DMS53 treated with DMSO at 0.1 percent for 48 hours (cell line): ENCODE measurements at regions not wholly inside any gene's neighbourhood (a gene's known extent, or its start where the extent isn't known, plus 50 kb on each side); places are given as distances from the start of the nearest gene placed in this dataset.
A peak's percentile ranks its signal among the peaks of the same experiment; 100 is the strongest.
"Not testable (repeated sequence)": the region's sequence is repeated elsewhere in the genome, so short reads cannot be mapped to it uniquely, and the experiment has no call there.

Experiments
- DNase-seq: peaks from one replicate; lab custom pipeline; 2025; ENCODE audit not compliant: unreplicated experiment; lab: John Stamatoyannopoulos, UW

- no peak for DNase-seq
Observed at GRCh38 chr11:39810358-39810757, 1649.1 kb downstream of the LRRC4C start.

DNA sequence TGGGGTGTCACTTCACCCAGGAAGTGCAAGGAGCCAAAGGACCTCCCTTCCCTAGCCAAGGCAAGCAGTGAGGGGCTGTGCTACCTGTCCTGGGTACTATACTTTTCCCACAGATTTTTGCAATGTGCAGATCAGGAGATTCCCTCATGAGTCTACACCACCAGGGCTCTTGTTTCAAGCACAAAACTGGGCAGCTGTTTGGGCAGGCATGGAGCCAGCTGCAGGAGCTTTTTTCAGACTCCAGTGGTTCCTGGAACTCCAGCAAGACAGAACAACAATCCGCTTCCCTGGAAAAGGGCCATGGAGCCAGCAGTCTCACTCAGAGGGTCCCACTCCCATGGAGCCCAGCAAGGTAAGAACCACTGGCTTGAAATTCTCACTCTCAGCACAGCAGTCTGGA, 1649.6 kb downstream of the LRRC4C start:
- no peak for DNase-seq

GRCh38 chr11:39807904-39808303, 1651.5 kb downstream of the LRRC4C start:
- DNase-seq: no peak

- no peak for DNase-seq
Observed at GRCh38 chr11:39806652-39807051, 1652.8 kb downstream of the LRRC4C start.

DNA sequence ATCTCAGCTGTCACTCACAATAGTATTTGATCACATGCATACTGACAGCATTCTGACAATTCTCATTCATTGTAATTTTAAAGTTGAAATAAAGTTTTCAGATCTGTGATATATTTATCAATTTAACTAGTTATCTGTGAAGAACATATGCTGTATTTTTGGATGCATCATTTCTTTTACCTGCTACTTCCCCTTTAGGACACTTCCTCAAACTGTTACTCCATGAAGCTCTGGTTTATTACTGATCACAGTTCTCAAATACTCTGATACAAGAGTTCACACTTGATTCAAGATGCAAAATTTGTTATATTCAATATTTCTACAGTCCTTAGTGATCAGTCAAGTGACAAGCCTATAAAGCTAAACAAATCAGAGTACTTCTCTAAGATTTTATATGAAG, 1655.2 kb downstream of the LRRC4C start:
- DNase-seq: no peak

DNA sequence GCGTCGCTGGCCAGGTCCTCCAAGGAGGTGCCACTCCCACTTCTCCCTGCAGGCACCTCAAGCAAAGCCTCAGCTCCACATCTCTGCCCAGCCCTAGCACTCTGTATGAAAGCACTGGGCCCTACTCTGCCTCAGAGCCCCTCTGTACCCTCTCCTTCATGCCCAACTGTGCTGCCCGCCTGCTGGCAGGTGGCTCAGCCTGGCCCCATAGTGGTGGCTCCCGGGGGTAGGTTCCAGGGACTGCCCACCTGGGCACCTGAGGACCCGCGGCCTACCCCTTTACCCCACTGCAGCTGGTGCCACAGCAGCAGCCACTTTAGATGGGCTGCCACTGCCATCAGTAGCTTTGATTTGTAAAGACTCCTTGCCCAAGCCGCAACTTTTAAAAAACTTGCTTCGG, 1672.8 kb downstream of the LRRC4C start:
- no peak for DNase-seq

- no peak for DNase-seq
Observed at GRCh38 chr11:39786281-39786680, 1673.2 kb downstream of the LRRC4C start.

DNA sequence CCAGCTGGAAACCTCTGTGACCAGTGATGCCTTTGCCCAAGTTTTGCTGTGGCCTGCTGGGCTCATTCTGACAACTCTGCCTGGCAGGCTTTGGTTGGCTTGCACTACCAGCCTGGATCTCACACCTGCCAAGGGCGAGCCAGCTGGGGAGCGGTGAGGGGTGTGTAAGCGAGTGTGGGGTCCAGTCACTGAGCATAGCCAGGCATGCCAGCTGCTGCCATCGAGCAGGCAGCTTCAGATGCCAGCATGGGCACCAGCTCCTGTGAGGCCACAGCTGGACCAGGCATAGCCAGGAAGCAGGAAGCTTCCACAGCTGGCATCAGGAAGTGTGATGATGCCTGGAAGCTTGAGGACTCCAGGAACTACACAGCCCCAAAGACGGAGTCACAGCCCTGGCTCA, 1674.6 kb downstream of the LRRC4C start:
- no peak for DNase-seq

- DNase-seq: no peak
Observed at GRCh38 chr11:39780131-39780530, 1679.3 kb downstream of the LRRC4C start.

GRCh38 chr11:39777035-39777434, 1682.4 kb downstream of the LRRC4C start:
- DNase-seq: no peak

GRCh38 chr11:39772525-39773137, 1686.8 kb downstream of the LRRC4C start:
- no peak for DNase-seq

- no peak for DNase-seq
Observed at GRCh38 chr11:39768214-39768613, 1691.2 kb downstream of the LRRC4C start.

GRCh38 chr11:39745401-39745800, 1714.1 kb downstream of the LRRC4C start:
- no peak for DNase-seq

- no peak for DNase-seq
Observed at GRCh38 chr11:39741066-39741465, 1718.4 kb downstream of the LRRC4C start.

GRCh38 chr11:39736351-39736750, 1723.1 kb downstream of the LRRC4C start:
- DNase-seq: not testable (repeated sequence)

DNA sequence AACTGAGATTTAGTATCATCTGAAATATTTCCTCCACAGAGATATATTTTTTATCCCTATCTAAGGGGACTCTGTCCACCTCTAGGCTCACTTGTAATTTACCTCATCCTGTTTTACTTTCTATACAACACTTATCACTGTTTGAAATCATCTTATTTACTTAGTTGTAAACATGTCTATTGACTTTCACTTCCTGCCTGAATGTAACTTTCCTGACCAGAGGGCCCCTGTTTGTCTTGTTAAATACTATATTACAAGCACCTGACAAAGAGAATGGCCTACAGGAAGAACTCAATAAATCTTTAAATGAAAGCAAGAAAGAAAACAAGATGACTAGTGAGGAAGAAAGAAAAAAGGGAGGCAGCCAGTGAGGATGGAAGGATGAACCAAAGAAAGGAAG, 1727.5 kb downstream of the LRRC4C start:
- peak; percentile 53 for DNase-seq

DNA sequence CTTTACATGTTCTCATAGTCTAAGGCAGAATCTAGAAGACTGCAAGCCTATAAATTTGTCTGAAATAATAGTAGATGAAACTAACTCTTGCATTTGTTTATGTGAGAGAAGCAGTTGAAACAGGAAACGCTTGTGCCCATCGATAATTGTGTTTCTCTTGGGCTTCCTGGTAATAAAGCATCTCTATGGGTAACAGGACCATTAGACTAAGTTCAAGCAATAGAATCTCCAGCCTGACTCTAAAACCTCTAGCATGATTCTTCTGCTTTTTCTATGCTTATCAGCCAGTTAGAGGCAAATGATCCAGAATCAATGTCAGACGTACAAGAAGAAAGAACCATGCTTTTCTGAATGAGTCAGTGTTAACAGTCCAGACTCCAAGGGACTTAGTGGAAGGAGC, 1734.4 kb downstream of the LRRC4C start:
- DNase-seq: no peak

- no peak for DNase-seq
Observed at GRCh38 chr11:39724404-39724803, 1735.0 kb downstream of the LRRC4C start.

GRCh38 chr11:39712581-39712980, 1746.9 kb downstream of the LRRC4C start:
- DNase-seq: no peak

DNA sequence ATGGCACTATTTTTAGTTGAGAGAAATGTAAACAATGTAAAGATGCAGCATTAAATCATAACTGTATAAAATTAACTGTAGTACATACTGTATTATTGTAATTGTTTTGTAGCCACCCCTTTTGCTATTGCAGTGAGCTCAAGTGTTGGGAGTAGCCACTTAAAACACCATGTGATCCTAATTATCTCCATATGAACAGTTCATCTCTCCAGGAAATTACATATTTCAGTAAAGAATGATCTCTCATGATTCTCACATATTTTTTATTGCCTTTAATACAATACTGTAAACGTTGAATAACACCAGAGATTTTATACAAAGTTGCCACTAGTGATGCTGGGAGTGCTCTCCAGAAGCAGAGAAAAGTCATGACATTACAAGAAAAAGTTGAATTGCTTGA, 1768.6 kb downstream of the LRRC4C start:
- no peak for DNase-seq

DNA sequence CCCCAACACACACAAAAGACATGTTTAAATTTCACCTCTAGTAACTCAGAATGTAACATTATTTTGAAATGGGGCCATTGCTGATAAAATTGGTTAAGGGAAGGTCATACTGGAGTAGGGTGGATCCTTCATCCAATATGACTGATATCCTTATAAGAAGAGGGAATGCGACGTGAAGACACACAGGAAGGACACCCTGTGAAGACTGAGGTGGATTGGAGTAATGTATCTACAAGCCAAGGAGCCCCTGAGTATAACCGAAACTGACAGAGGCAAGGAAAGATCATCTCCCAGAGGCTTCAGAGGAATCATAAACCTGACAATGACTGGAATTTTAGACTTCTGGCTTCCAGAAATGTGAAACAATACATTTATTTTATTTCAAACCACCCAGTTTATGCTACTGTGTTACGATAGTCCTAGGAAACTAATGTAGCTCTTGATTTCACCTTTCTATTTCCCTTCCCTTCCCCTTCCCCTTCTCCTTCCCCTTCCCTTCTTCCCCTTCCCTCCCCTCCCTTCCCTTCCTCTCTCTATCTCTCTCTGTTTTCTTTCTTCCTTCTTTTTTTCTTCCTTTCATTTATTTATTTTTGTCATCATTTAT, 1775.4 kb downstream of the LRRC4C start:
- no peak for DNase-seq

DNA sequence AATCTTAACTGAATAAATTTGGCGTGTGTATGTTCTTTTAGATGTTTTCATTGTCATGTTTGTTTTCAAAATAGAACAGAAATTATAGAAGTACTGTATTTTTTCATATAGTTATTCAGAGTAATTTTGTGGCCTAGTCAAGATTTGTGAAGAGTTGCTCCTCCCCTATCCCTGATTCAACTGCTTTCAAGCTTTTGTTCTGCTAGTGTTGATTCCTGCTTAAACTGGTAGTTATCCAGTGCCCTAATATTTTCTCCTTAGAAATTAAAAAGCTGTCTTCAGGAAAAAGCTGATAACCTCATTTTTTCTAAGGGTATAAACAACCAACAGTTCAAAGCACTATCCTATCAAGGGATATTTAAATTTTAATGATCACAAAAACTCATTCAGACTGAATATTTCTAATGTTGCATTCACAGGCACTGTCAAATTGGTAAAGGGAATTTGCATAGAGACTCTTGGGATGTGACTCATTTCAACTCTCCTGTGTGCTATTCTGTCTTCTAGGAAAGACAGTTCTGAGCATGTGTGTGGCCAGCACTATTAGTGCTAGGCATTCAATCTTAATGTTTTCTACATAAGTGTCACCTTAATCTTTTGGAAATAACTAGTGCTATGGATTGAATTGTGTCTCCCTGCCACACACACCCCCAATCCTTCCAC, 1776.0 kb downstream of the LRRC4C start:
- no peak for DNase-seq

DNA sequence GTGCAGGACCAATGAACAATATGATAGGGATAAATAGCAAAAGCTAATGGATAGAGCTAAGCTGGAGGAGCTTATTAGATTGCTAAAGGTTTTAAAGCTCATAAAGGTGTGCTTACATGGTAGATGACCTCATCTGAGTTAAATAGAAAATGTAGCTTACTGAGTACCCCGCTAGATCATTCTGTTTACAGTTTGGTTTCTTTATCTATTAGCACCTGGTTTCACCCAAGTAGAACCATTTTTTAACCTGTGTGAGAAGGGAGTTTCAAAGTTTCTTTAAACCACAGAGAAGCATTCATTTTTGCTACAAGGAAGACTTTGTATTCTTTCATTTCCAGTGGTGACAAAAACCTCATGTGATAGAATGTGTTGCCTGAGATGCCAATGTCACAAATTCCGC, 1778.0 kb downstream of the LRRC4C start:
- DNase-seq: no peak
